Psoas muscle (tissue), 7 donors: ENCODE measurements at regions not wholly inside any gene's neighbourhood (a gene's known extent, or its start where the extent isn't known, plus 50 kb on each side); places are given as distances from the start of the nearest gene placed in this dataset.

Source experiments
- ATAC-seq, 4 donors: fragments of 200-7000 bp; cut with Tn5 transposase; one replicate each; pipeline ENCODE4 v1.9.1; 2020; ENCODE audit warnings: moderate library complexity in 3 of 4, mild to moderate bottlenecking in 2 of 4
- DNase-seq, 2 donors: peaks; one replicate each; pipeline ENCODE4 v3.0.0-alpha.2; 2020
- H3K27ac ChIP-seq: fragments of 200-600 bp; one replicate; pipeline ENCODE4 v1.8.0; 2022
- H3K27me3 ChIP-seq, 3 donors: fragments of 200-600 bp in 1 of 3; one replicate each; pipeline versions ENCODE4 v1.6.1 to v1.8.0; 2013 to 2022; ENCODE audit warnings: low read length in 2 of 3, mild to moderate bottlenecking in 2 of 3, moderate library complexity in 1 of 3; ENCODE audit not compliant: insufficient read depth in 3 of 3
- H3K36me3 ChIP-seq, 2 donors: fragments of 200-600 bp in 1 of 2; one replicate each; pipeline versions ENCODE4 v1.6.1 to v1.8.0; 2013 to 2022; ENCODE audit warnings: low read depth in 1 of 2, mild to moderate bottlenecking in 1 of 2, moderate library complexity in 1 of 2; ENCODE audit not compliant: insufficient read depth in 1 of 2
- H3K4me1 ChIP-seq: fragments of 200-600 bp; one replicate; pipeline ENCODE4 v1.8.0; 2022
- H3K4me3 ChIP-seq: fragments of 200-600 bp; one replicate; pipeline ENCODE4 v1.8.0; 2022; ENCODE audit warnings: mild to moderate bottlenecking
- H3K9me3 ChIP-seq: fragments of 200-600 bp; one replicate; pipeline ENCODE4 v1.8.0; 2022
- WGBS, 3 donors: extraction: QIAGEN DNeasy Blood & Tissue Kit; methylation state at CpG; one replicate each; pipeline versions ENCODE4 v1.1.6 to v1.1.7; 2013; 5-methylcytosine and 5-hydroxymethylcytosine counted together
- intact Hi-C, 2 donors: fragments of 100-400 bp; cut with DNase I; formaldehyde crosslinking; loops; one replicate each; pipeline versions ENCODE4 v1.11.0 to v1.14.2; 2022
- TF ChIP-seq, protein P1 (sequence below): fragments of 200-600 bp; IDR thresholded peaks from one replicate; pipeline ENCODE4 v1.8.0; 2022; ENCODE audit warnings: antibody characterized with exemption
- donor health status: healthy with polysubstance abuse.
- donor health status: DM: no; HTN: no; CAD: no; lungs with moderate emphysema.
- donor health status: Bipolar disorder and iron deficiency.
- donor health status: healthy.
- donor health status: DM: yes; HTN: yes; CAD: no.
- donor health status: DM: no; HTN: no; CAD: no.
- donor health status: DM: yes; HTN: yes; CAD: no.

GRCh38 chr5:57698086-57698485 is 215.5 kb upstream of the ACTBL2 start:
- Histone ChIP-seq H3K9me3 (no peaks in the 10 kb centered on the region), H3K36me3 (no peaks in the 10 kb centered on the region), H3K27ac (no peak overlapping the region), H3K27me3 (no peaks in the 10 kb centered on the region), H3K4me1 (peaks cover 8% of the 10 kb centered on the region), H3K4me3 (no peak overlapping the region)
- WGBS, 3 donors = 76 to 84% (median 77%) methylated on average over 2 of the region's 2 CpGs
- ATAC-seq = no peak
- DNase-seq = no peak
- TF ChIP-seq, protein P1, sequence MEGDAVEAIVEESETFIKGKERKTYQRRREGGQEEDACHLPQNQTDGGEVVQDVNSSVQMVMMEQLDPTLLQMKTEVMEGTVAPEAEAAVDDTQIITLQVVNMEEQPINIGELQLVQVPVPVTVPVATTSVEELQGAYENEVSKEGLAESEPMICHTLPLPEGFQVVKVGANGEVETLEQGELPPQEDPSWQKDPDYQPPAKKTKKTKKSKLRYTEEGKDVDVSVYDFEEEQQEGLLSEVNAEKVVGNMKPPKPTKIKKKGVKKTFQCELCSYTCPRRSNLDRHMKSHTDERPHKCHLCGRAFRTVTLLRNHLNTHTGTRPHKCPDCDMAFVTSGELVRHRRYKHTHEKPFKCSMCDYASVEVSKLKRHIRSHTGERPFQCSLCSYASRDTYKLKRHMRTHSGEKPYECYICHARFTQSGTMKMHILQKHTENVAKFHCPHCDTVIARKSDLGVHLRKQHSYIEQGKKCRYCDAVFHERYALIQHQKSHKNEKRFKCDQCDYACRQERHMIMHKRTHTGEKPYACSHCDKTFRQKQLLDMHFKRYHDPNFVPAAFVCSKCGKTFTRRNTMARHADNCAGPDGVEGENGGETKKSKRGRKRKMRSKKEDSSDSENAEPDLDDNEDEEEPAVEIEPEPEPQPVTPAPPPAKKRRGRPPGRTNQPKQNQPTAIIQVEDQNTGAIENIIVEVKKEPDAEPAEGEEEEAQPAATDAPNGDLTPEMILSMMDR = no peak
- intact Hi-C loops = no loop called here

DNA sequence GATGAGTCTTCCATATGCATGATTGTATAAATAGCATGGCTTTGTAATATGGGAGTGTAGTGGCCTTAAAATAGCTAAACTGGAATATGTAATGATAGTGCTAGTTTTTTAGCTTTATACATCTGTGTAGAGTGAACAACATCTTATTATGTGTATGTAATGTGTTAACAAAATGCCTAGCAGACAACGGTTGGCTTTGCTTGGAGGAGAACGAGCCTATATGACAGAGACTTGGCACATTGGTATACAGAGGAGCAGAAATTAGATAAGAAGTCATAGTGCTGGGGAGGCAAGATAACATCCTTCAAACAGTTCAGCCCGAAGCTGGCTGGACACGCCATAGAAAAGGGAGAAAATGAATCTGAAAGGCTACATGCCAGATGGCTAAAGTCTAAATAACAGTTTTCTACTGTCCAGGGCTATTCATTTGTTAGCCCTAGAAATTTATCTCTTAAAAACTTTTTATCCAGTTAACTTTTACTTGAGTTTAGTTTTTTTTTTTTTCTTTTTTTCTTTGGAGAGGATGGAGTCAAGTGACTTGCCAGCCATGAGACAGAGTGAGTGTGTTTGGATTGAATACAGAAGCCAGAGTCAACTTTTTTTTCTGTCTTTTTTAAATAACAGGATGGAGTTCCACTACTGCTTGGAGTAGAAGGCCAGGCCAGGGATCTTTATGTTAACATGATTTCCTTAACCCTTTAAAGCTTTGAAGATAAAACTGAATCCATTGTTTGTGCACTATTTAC is 214.4 kb upstream of the ACTBL2 start:
- Histone ChIP-seq H3K4me1 (peaks cover 14% of the 10 kb centered on the region), H3K27me3 (no peaks in the 10 kb centered on the region), H3K9me3 (no peaks in the 10 kb centered on the region), H3K4me3 (no peak overlapping the region), H3K27ac (peak overlapping the region; percentile 7), H3K36me3 (no peaks in the 10 kb centered on the region)
- intact Hi-C loops = no loop called here
- ATAC-seq (no peak), DNase-seq (no peak)
- WGBS, 3 donors = 51 to 65% (median 61%) methylated on average over 4 of the region's 4 CpGs
- TF ChIP-seq, protein P1 = no peak

GRCh38 chr5:57696389-57696769 is 213.8 kb upstream of the ACTBL2 start:
- 32 to 73% (median 52%) methylated on average over 1 of the region's 1 CpG for WGBS, 3 donors
- intact Hi-C loops = no loop called here
- Histone ChIP-seq H3K36me3 (no peaks in the 10 kb centered on the region), H3K4me1 (peaks cover 14% of the 10 kb centered on the region), H3K9me3 (no peaks in the 10 kb centered on the region), H3K27ac (no peak overlapping the region), H3K4me3 (no peak overlapping the region), H3K27me3 (no peaks in the 10 kb centered on the region)
- TF ChIP-seq, protein P1 = no peak
- DNase-seq (no peak), ATAC-seq (no peak)

GRCh38 chr5:57695706-57696388 is 213.2 kb upstream of the ACTBL2 start:
- Histone ChIP-seq H3K36me3 (no peaks in the 10 kb centered on the region), H3K9me3 (no peaks in the 10 kb centered on the region), H3K27me3 (no peaks in the 10 kb centered on the region), H3K4me1 (peaks cover 14% of the 10 kb centered on the region), H3K4me3 (no peak overlapping the region), H3K27ac (no peak overlapping the region)
- ATAC-seq (no peak), DNase-seq (no peak)
- WGBS, 3 donors = 63 to 79% (median 66%) methylated on average over 4 of the region's 4 CpGs
- TF ChIP-seq, protein P1 = no peak
- intact Hi-C loops = no loop called here
